Omental fat pad (tissue), 3 donors: ENCODE measurements at regions not wholly inside any gene's neighbourhood (a gene's known extent, or its start where the extent isn't known, plus 50 kb on each side); places are given as distances from the start of the nearest gene placed in this dataset.

Experiments used
- ATAC-seq: fragments of 150-250 bp; one replicate; pipeline ENCODE4 v1.9.1; 2016; ENCODE audit warnings: mild to moderate bottlenecking, moderate library complexity; ENCODE audit not compliant: low FRiP score
- DNase-seq: peaks from one replicate; pipeline ENCODE4 v3.0.0-alpha.2; 2019; ENCODE audit warnings: low spot score
- CTCF ChIP-seq, 3 donors: fragments of 450-650 bp; IDR thresholded peaks; one replicate each; pipeline ENCODE4 v1.5.1; 2016 to 2017; ENCODE audit warnings: antibody characterized with exemption in 3 of 3, mild to moderate bottlenecking in 3 of 3, moderate library complexity in 2 of 3

- no peak for TF ChIP-seq CTCF (IDR thresholded peaks at IDR 0.05)
- no peak for DNase-seq
- ATAC-seq = no peak
Measured at GRCh38 chr13:111029957-111030609, 85.0 kb upstream of the ARHGEF7 start.

DNA sequence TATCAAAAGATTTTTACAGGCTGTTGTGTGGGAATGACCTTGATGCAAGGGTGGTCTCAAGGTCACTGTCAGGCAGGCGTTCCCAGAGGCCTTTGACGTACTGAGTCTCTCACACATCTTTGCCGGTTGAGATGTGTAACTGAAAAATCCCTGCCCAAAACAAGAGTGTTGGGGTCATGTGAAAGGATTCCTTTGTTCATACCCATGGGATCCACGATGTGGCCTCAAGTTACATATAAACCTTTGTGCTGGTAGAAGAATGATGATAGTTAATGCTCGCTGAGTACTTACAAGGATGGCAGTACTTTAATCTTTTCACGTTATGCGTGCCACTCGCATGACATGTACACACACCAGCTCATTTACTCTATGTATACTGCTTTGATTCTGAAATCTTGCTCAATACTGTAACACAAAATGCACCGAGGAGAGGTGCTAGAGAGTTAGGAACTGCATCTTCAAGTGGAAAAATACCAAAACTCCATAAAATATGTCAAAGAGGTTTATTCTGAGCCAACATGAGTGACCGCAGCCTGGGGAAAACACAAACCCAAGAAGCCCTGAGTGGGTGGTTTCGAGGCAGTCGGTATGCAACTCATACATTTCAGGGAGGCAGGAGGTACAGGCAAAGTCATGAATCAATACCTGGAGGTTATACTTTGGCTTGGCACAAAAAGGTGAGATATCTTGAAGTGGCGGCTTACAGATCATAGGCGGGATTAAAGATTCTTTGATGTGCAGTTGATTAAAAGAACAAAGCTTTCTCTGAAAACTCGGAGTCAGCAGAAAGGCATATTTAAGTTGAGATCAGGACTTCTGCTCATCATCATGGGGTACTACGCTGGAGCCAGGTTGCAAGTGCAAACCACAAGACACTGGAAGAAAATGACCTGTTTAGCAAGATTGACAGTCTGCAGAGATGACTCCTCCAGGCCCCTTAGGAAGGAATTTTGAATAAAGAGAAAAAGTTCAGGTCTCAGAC is 87.4 kb upstream of the ARHGEF7 start:
- ATAC-seq (no peak), DNase-seq (no peak)
- TF ChIP-seq CTCF (IDR thresholded peaks at IDR 0.05) = no peak

- no peak for DNase-seq
- ATAC-seq = no peak
- TF ChIP-seq CTCF (IDR thresholded peaks at IDR 0.05) = no peak
Measured at GRCh38 chr13:111025310-111025709, 89.8 kb upstream of the ARHGEF7 start.

DNA sequence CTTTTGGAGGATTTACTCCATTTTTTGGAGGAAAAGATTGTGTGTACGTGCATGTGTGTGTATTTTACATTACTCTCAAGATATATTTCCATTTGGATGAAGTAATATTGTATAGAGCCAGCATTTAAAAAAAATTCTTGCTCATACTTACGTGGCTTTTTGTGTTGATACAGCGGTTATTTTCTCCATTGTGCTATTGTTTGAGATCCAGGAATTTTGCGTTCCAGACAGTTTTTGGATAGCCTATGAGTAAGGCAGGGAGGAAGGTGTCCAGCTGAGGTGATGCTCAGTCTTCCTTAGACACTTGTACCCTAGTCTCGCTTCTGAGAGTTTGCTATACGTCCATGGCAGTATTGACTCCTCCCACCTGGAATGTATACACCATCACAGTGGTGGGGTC is 92.2 kb upstream of the ARHGEF7 start:
- no peak for DNase-seq
- TF ChIP-seq CTCF (IDR thresholded peaks at IDR 0.05) = no peak
- ATAC-seq = no peak

GRCh38 chr13:111022241-111022640 is 92.9 kb upstream of the ARHGEF7 start:
- no peak for TF ChIP-seq CTCF (IDR thresholded peaks at IDR 0.05)
- no peak for DNase-seq
- ATAC-seq = no peak

- no peak for ATAC-seq
- TF ChIP-seq CTCF (IDR thresholded peaks at IDR 0.05) = no peak
- DNase-seq = no peak
Measured at GRCh38 chr13:111021270-111021669, 93.8 kb upstream of the ARHGEF7 start.
